ENCODE measurements at regions not wholly inside any gene's neighbourhood (a gene's known extent, or its start where the extent isn't known, plus 50 kb on each side); places are given as distances from the start of the nearest gene placed in this dataset.
A peak's percentile ranks its signal among the peaks of the same experiment; 100 is the strongest.

- TF ChIP-seq, protein P1, sequence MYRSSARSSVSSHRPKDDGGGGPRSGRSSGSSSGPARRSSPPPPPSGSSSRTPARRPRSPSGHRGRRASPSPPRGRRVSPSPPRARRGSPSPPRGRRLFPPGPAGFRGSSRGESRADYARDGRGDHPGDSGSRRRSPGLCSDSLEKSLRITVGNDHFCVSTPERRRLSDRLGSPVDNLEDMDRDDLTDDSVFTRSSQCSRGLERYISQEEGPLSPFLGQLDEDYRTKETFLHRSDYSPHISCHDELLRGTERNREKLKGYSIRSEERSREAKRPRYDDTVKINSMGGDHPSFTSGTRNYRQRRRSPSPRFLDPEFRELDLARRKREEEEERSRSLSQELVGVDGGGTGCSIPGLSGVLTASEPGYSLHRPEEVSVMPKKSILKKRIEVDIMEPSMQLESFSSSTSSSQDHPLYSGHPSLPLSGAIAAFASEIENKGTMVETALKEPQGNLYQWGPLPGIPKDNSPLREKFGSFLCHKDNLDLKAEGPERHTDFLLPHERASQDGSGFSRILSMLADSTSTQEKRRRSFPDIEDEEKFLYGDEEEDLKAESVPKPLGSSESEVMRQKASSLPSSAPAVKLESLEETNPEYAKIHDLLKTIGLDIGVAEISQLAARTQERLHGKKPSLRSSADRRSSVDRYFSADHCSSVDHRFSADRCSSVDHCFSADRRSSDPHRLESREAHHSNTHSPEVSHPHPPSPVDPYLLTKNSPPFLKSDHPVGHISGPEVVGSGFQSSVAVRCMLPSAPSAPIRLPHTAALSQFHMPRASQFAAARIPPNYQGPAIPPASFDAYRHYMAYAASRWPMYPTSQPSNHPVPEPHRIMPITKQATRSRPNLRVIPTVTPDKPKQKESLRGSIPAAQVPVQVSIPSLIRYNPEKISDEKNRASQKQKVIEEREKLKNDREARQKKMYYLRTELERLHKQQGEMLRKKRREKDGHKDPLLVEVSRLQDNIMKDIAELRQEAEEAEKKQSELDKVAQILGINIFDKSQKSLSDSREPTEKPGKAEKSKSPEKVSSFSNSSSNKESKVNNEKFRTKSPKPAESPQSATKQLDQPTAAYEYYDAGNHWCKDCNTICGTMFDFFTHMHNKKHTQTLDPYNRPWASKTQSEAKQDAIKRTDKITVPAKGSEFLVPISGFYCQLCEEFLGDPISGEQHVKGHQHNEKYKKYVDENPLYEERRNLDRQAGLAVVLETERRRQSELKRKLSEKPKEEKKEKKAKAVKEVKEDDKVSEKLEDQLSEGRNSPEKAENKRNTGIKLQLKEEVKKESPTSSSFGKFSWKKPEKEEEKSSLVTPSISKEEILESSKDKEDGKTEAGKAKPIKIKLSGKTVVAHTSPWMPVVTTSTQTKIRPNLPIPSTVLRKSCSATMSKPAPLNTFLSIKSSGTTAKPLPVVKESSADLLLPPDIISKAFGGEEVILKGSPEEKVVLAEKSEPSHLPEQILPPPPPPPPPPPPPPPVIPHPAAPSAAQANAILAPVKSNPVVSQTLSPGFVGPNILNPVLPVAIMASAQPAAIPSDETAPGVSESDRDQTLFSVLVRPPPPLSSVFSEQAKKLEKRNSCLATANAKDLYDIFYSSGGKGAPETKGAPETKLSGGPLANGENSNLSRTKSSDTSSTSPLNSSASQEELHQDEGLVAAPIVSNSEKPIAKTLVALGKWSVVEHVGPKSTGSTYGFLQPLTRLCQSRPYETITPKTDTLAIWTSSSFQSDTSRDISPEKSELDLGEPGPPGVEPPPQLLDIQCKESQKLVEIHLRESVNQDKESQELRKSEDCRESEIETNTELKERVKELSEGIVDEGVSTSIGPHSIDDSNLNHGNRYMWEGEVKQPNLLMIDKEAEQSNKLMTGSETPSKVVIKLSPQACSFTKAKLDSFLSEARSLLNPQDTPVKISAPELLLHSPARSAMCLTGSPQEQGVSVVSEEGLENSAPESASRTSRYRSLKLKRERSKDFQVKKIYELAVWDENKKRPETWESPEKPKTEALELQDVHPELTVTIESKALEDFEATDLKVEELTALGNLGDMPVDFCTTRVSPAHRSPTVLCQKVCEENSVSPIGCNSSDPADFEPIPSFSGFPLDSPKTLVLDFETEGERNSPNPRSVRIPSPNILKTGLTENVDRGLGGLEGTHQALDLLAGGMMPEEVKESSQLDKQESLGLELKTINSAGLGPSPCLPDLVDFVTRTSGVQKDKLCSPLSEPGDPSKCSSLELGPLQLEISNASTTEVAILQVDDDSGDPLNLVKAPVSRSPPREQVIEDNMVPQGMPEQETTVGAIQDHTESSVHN (IDR thresholded peaks at IDR 0.05; ENCODE audit: borderline replicate concordance in 1 of 2, low read depth in 1 of 2) = no peak
- TF ChIP-seq ZNF134 (CRISPR knock-in tag; conservative IDR thresholded peaks at IDR 0.05) (no peak), ZNF589 (CRISPR knock-in tag; IDR thresholded peaks at IDR 0.05; ENCODE audit: low read depth) (no peak), SNRNP70 (optimal IDR thresholded peaks at IDR 0.05; ENCODE audit: low read depth, low read length) (no peak), U2AF2 (optimal IDR thresholded peaks at IDR 0.05; ENCODE audit: low read depth, low read length) (no peak), ZNF253 (CRISPR knock-in tag; conservative IDR thresholded peaks at IDR 0.05) (no peak), RAD51 (IDR thresholded peaks at IDR 0.05; ENCODE audit: borderline replicate concordance, low read depth) (no peak), SMARCA5 (IDR thresholded peaks at IDR 0.05) (no peak), NBN (IDR thresholded peaks at IDR 0.05; ENCODE audit: low read depth) (no peak), PHF21A (IDR thresholded peaks at IDR 0.05; ENCODE audit: borderline replicate concordance, low read depth) (no peak), REST (IDR thresholded peaks at IDR 0.05; ENCODE audit: borderline replicate concordance) (peak; percentile 74), REST (CRISPR knock-in tag; IDR thresholded peaks at IDR 0.05; ENCODE audit: low read depth) (no peak)
Observed at GRCh38 chr3:150183678-150184425, 213.2 kb upstream of the PFN2 start (continued).
